Suprapubic skin (tissue), 4 donors: ENCODE measurements at regions not wholly inside any gene's neighbourhood (a gene's known extent, or its start where the extent isn't known, plus 50 kb on each side); places are given as distances from the start of the nearest gene placed in this dataset.

ENCODE experiments used
- DNase-seq, 2 donors: peaks; one replicate each; pipeline ENCODE4 v3.0.0-alpha.2; 2019; ENCODE audit warnings: low spot score in 2 of 2
- H3K27ac ChIP-seq: fragments of 200-600 bp; sonication (generic); one replicate; pipeline ENCODE4 v1.5.1; 2019
- H3K27me3 ChIP-seq: fragments of 200-600 bp; sonication (generic); one replicate; pipeline ENCODE4 v1.5.1; 2019
- H3K36me3 ChIP-seq: fragments of 200-600 bp; sonication (generic); one replicate; pipeline ENCODE4 v1.5.1; 2019
- H3K4me1 ChIP-seq: fragments of 200-600 bp; sonication (generic); one replicate; pipeline ENCODE4 v1.5.1; 2019
- H3K4me3 ChIP-seq: fragments of 200-600 bp; sonication (generic); one replicate; pipeline ENCODE4 v1.5.1; 2019; ENCODE audit warnings: mild to moderate bottlenecking
- H3K9me3 ChIP-seq: fragments of 200-600 bp; sonication (generic); one replicate; pipeline ENCODE4 v1.5.1; 2019
- EP300 ChIP-seq: sonication (generic); formaldehyde crosslinking; IDR thresholded peaks from one replicate; pipeline ENCODE4 v1.6.1; 2017; ENCODE audit warnings: antibody characterized with exemption
- POLR2A ChIP-seq, 2 donors: fragments of 450-650 bp; IDR thresholded peaks; one replicate each; pipeline ENCODE4 v1.6.1; 2017; ENCODE audit warnings: antibody characterized with exemption in 2 of 2, mild to moderate bottlenecking in 2 of 2, moderate library complexity in 2 of 2
- POLR2AphosphoS5 ChIP-seq, 3 donors: sonication (generic); formaldehyde crosslinking; IDR thresholded peaks; one replicate each; pipeline ENCODE4 v1.6.1; 2017; ENCODE audit warnings: antibody characterized with exemption in 3 of 3
- WGBS: methylation state at CpG from one replicate; pipeline ENCODE4 v1.1.5; 2018; 5-methylcytosine and 5-hydroxymethylcytosine counted together
- TF ChIP-seq, protein P1 (sequence below), 2 donors: fragments of 200-600 bp in 1 of 2; fragments of 450-650 bp in 1 of 2; sonication (generic) in 1 of 2; IDR thresholded peaks; one replicate each; pipeline ENCODE4 v1.5.1; 2016 to 2019; ENCODE audit warnings: antibody characterized with exemption in 2 of 2, mild to moderate bottlenecking in 1 of 2, moderate library complexity in 1 of 2

DNA sequence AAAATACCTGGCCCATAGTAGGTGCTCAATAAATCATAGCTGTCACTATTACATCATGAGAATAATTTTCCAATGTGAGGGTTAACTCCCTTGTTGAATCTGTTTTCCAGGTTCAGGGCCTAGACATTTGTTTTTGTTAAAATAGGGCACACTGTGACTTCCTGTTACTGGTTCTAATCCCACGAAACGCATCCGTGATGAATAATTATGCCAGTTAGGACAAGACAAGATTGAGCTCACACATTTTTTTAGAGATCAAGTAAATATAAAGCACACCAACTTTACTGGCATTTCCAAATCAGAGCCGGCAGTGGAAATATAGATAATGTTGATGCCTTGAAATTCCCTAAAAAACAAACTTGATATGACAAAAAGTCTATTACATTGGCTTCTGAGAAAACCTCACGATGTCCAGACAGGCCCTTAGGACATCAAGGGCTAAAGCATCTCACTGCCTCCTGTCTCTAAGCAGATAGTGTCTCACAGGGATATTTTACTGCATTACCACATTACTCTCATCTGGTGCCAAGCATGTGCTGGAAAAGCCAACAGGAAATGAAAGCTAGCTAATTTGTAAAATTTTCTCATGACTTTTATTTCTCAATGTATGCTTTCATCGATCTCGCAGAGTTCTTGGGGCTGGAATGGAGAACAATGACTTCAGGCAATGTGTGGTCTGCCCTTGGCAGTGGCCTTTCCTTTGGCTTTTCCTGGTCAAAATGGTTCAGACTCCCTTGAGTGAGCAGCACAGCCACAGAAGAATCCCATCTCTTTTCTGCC, 414.3 kb upstream of the PAPPA start:
- H3K27ac ChIP-seq: no peak overlapping the region
- no peaks in the 10 kb centered on the region for H3K36me3 ChIP-seq
- H3K4me1 ChIP-seq: no peaks in the 10 kb centered on the region
- 43% methylated on average over 7 of the region's 7 CpGs for WGBS
- no peaks in the 10 kb centered on the region for H3K27me3 ChIP-seq
- DNase-seq: no peak
- no peaks in the 10 kb centered on the region for H3K9me3 ChIP-seq
- TF ChIP-seq, protein P1, sequence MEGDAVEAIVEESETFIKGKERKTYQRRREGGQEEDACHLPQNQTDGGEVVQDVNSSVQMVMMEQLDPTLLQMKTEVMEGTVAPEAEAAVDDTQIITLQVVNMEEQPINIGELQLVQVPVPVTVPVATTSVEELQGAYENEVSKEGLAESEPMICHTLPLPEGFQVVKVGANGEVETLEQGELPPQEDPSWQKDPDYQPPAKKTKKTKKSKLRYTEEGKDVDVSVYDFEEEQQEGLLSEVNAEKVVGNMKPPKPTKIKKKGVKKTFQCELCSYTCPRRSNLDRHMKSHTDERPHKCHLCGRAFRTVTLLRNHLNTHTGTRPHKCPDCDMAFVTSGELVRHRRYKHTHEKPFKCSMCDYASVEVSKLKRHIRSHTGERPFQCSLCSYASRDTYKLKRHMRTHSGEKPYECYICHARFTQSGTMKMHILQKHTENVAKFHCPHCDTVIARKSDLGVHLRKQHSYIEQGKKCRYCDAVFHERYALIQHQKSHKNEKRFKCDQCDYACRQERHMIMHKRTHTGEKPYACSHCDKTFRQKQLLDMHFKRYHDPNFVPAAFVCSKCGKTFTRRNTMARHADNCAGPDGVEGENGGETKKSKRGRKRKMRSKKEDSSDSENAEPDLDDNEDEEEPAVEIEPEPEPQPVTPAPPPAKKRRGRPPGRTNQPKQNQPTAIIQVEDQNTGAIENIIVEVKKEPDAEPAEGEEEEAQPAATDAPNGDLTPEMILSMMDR (IDR thresholded peaks at IDR 0.05): no peak
- TF ChIP-seq POLR2AphosphoS5 (IDR thresholded peaks at IDR 0.05) (no peak), POLR2A (IDR thresholded peaks at IDR 0.05) (no peak), EP300 (no peak)
- no peak overlapping the region for H3K4me3 ChIP-seq

DNA sequence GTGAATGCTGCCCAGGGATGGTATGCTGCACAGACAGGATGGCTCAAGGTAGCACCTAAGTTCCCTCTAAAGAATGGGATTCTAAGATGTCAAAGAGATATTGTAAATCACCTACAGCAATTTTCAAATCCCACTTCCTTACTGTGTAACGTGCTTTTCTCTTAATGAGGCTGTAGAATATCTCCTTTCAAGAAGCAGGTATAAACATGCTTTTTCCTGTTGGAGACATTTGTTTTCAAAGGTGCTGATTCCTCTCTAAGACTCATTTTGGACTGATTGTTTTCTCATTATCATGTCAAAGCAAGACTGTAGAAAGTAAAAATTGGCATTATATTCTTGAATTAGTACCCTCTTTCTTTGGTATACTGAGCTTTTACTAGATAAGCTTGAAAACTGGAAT, 412.6 kb upstream of the PAPPA start:
- Histone ChIP-seq H3K27me3 (no peaks in the 10 kb centered on the region), H3K36me3 (no peaks in the 10 kb centered on the region), H3K4me3 (no peak overlapping the region), H3K27ac (no peak overlapping the region), H3K4me1 (no peaks in the 10 kb centered on the region), H3K9me3 (no peaks in the 10 kb centered on the region)
- DNase-seq: no peak
- no peak for TF ChIP-seq EP300
- no peak for TF ChIP-seq POLR2AphosphoS5 (IDR thresholded peaks at IDR 0.05)
- TF ChIP-seq, protein P1 (IDR thresholded peaks at IDR 0.05): no peak
- no peak for TF ChIP-seq POLR2A (IDR thresholded peaks at IDR 0.05)
- 39% methylated on average over 1 of the region's 1 CpG for WGBS

DNA sequence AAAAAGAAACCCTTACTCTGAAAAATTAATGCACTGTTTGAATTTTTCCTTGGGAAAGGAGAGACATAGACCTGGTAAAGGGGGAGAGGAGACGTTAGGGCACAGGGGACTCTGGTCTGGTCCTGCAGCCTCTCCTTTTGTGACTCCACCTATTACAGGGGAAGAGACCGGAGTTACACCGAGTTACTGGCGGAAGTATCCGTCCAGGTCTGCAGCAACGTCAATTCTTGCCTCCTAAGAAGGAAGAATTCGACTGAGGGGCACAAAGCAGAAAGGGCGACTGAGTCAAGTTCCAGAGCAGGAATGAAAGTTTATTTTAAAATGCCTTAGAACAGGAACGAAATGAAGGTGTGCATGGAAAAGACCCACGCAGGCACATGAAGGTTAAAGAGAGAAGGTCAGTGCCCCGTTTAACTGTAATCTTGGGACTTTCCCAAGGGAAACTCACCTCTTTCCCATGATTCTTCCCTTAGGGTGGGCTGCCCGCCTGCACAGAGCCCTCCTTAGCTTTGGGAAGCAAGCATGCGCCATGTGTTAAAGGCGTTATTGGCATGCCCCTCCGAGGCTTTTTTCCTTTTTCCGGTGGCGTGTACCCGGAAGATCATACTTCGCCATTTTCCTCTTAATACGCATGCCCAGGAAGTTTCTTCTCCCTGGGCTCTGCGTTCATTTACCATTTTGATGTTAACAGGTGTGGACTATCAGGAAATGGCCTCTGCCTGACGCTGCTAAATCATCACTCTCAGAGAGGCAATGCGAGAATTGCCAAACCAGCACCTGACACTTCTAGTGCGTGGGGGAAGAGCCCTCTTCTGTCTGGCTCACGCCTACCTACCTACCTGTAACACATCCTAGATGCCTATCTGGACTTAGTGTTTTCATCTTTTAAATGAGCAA, 409.6 kb upstream of the PAPPA start:
- Histone ChIP-seq H3K27me3 (no peaks in the 10 kb centered on the region), H3K4me1 (no peaks in the 10 kb centered on the region), H3K36me3 (no peaks in the 10 kb centered on the region), H3K27ac (no peak overlapping the region), H3K4me3 (no peak overlapping the region), H3K9me3 (no peaks in the 10 kb centered on the region)
- no peak for DNase-seq
- TF ChIP-seq, protein P1 (IDR thresholded peaks at IDR 0.05): no peak
- no peak for TF ChIP-seq POLR2A (IDR thresholded peaks at IDR 0.05)
- no peak for TF ChIP-seq EP300
- no peak for TF ChIP-seq POLR2AphosphoS5 (IDR thresholded peaks at IDR 0.05)
- 86% methylated on average over 25 of the region's 25 CpGs for WGBS

DNA sequence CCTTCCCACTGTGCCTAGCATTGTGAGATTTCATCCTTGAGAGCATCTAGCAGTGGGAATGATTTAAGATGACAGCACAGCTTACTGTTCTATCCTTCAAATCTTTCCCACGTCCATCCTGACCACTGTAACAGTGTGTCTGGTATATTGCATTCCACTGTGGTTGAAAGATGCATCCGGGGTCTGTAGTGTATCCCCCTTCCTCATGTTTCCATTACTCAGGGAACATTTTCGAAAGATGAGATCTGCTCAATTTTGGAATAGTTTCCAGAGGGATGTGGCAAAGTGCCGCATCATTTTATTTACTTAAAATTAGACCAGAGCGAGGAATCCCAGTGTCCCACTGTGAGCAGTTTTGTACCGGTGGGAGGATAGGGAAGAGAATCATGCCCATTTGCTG, 407.1 kb upstream of the PAPPA start:
- 72% methylated on average over 6 of the region's 6 CpGs for WGBS
- Histone ChIP-seq H3K4me1 (no peaks in the 10 kb centered on the region), H3K4me3 (no peak overlapping the region), H3K9me3 (no peaks in the 10 kb centered on the region), H3K27me3 (no peaks in the 10 kb centered on the region), H3K36me3 (no peaks in the 10 kb centered on the region), H3K27ac (no peak overlapping the region)
- no peak for DNase-seq
- TF ChIP-seq EP300 (no peak), POLR2AphosphoS5 (IDR thresholded peaks at IDR 0.05) (no peak), POLR2A (IDR thresholded peaks at IDR 0.05) (no peak)
- TF ChIP-seq, protein P1 (IDR thresholded peaks at IDR 0.05): no peak

DNA sequence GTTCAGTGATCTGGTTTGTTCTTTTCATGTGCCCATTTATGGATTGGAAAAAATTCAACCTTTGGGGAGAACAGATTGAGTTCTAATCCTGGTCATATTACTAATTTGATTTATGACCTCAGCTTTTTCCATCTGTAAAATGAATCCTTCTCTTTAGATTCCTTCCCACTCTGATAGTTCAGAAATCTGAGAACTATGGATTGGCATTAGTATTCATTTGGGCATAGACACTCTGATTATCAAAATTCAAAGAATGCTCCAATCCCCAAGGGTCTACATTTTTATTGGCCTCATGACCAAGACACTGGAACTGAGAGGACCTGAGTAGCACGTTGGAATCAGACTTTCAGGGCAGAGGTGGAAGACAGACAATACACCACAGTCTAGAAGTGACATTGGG, 405.9 kb upstream of the PAPPA start:
- H3K9me3 ChIP-seq: no peaks in the 10 kb centered on the region
- DNase-seq: no peak
- TF ChIP-seq EP300: no peak
- TF ChIP-seq, protein P1 (IDR thresholded peaks at IDR 0.05): no peak
- no peak for TF ChIP-seq POLR2AphosphoS5 (IDR thresholded peaks at IDR 0.05)
- TF ChIP-seq POLR2A (IDR thresholded peaks at IDR 0.05): no peak
- no peak overlapping the region for H3K4me3 ChIP-seq
- WGBS: 59% methylated on average over 1 of the region's 1 CpG
- no peaks in the 10 kb centered on the region for H3K27me3 ChIP-seq
- no peaks in the 10 kb centered on the region for H3K36me3 ChIP-seq
- no peaks in the 10 kb centered on the region for H3K4me1 ChIP-seq
- H3K27ac ChIP-seq: no peak overlapping the region
